Fibroblast of skin of scalp (primary cell): ENCODE measurements at regions not wholly inside any gene's neighbourhood (a gene's known extent, or its start where the extent isn't known, plus 50 kb on each side); places are given as distances from the start of the nearest gene placed in this dataset.

Experiments used
- DNase-seq: peaks from one replicate; pipeline ENCODE4 v3.0.0-alpha.2; 2013

- DNase-seq = peak; percentile 78
Observed at GRCh38 chr12:19572920-19573558, 133.7 kb downstream of the AEBP2 start.

- DNase-seq = no peak
Observed at GRCh38 chr12:19573866-19574265, 134.6 kb downstream of the AEBP2 start.

DNA sequence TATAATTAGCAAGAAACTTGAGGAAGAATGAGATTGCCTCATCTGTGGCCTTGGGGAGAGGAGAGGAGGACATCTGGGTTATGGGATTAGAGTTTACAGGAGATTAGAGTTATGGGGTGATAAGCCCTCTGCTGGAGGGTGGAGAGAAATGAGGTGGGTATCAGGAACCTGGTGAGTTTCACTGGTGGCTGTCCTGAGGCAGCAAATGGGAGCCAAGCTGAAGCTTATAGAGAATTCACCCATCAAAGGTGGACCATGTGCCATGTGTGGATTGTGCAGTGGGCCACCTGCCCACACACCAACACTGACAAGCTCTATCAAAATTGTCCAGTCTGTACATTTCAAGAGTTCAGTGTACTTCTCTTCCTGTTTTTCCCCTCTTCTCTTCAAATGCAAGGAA, 135.3 kb downstream of the AEBP2 start:
- peak; percentile 17 for DNase-seq

DNA sequence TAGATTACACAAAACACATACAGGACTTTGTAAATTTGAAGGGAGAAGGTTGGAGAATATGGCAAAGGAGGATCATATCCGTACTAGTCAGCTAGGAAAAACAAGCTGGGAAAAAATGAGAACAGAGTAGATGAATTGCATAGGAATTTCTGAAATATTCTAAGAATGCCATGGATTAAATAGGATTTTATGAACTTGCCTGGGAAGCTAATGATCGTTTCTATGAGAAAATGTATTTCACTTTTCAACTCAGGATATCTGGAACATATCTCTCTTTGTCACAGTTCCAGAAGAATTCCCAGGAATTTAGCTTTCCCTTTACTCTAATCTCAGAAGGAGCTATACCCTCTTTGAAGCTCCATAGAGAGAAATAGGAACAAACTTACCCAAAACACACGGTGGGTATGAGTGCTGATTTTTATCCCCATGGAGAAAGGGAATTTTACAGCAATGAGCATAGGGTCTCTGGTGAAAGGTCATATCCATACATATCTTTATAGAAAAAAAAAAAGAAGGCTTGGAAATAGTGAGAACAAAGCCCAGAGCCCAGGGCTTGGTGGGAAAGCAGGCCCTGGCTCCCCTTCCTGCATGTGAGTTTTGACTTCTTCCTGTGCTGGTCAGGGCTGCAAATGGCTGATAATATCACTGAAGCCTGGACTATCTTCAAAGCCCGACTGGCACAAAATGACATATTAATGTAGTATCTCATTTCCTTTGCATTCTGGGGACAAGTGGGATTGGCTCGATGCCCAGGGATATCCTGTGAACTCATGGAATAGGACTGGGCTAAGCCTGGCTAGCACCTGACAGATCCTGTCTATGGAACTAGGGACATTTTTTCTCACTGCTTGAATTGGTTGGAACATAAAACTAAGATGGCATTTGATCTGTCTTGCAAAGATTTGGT, 136.3 kb downstream of the AEBP2 start:
- peak; percentile 86 for DNase-seq

- DNase-seq = no peak
Observed at GRCh38 chr12:19576506-19577280, 137.4 kb downstream of the AEBP2 start.

GRCh38 chr12:19577281-19577530, 137.9 kb downstream of the AEBP2 start:
- no peak for DNase-seq

- DNase-seq = no peak
Observed at GRCh38 chr12:19584732-19585131, 145.4 kb downstream of the AEBP2 start.

GRCh38 chr12:19588951-19589350, 149.7 kb downstream of the AEBP2 start:
- no peak for DNase-seq

DNA sequence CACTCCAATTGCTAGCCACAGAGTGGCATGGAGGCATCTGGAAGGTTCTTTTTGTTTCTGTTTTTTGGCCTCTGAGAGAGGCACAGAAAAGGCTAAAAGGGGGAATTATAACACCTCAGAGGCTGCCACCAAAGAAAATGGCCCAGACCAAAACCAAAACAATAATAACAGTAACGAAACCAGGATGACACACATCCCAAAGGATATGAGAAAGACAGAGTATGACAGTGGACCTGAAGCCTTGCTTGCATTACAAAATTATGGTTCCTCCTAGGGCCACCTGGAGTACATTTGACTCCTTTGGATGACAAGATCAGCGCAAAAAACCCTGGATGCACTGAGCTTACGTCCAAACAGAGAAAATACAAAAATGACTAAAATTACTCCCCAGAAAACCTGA, 152.7 kb downstream of the AEBP2 start:
- no peak for DNase-seq

GRCh38 chr12:19596434-19597166, 157.3 kb downstream of the AEBP2 start:
- no peak for DNase-seq

DNA sequence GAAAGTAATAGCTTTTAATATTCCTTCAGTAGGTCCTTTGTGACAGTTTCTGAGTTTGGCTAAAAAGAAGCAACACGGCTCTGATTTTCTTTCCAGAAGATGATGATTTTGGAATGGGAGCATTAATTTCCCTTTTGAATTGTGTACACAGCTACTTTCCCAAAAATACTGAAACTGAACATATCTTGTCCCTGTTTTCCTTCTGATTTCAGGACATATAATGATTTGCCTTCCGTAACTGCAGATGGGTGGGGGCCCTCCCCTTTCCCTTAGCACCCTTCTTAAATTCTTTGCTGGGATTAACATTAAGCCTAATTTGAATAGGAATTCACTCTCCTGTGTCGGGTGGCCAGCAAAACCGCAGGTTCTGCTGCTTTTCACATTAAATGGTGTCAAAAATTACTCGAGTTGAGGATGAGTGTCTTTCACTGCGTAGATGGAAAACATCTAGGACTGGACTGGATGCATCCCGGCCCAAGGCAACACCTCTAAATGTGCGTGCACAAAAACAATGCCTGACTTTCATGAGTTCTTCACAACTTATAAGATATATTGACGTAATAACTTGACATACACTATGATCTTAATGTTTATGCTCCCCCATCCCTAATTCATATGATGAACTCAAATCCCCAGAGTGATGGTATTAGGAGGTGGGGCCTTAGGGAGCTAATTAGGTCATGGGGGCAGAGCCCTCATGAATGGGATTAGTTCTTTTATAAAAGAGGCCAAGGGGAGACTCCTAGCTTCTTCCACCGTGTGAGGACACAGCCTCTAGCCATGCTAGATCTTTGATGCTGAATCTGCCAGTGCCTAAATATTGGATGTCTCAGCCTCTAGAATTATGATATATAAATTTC, 158.1 kb downstream of the AEBP2 start:
- no peak for DNase-seq

- DNase-seq = no peak
Observed at GRCh38 chr12:19605720-19606119, 166.4 kb downstream of the AEBP2 start.

- DNase-seq = no peak
Observed at GRCh38 chr12:19608039-19608438, 168.7 kb downstream of the AEBP2 start.

GRCh38 chr12:19613051-19613535, 173.8 kb downstream of the AEBP2 start:
- no peak for DNase-seq

DNA sequence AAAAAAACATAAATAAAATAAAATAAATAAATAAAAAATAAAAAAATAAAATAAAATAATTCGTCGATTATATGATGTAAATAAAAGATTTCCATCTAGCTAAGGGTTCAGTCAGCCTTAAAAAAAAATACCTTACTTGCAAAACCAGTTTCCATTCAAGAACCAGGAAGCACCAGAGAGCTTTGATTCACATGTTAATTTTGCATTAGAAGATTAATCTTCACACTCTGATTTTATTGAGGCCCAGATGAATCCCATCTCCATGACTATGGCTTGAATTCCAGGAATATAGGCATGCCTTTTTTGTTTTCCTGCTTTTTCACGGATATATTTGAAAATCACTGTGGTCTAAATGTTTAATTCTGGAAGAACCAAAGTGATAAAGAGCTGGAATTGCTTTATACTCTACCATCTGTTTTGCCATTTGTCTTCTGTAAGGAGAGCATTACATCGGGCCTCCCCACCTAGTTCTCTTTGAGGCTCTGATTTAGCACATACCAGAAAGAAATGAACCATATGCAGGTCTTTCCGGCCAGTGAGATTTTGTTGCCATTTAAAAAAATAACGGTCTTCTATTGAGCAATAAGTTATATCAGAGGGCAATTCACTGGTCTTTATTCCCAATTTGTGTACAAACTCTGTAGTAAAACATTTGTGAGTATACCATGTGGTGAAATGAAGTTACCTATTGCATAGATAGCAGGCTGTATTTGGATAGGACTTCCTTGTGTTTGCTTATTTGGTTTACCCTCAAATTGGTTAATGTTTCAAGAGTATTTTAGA, 175.5 kb downstream of the AEBP2 start:
- no peak for DNase-seq

DNA sequence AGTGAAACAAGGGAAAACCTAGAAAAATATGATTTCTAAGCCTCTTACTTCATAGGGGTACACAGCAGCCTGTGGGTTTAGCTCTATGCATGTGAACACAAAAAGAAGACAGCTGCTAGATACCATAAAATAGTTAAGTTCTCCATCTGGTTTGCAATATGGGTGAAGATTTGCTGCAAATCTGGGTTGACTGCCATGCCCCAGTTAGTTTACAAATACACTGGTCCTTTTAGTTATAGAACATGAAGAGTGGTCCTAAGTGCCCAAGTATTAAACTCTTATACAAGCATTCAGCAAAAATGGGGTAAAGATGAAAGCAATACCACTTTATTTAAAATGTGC, 176.1 kb downstream of the AEBP2 start:
- no peak for DNase-seq

- no peak for DNase-seq
Observed at GRCh38 chr12:19616781-19617180, 177.5 kb downstream of the AEBP2 start.

DNA sequence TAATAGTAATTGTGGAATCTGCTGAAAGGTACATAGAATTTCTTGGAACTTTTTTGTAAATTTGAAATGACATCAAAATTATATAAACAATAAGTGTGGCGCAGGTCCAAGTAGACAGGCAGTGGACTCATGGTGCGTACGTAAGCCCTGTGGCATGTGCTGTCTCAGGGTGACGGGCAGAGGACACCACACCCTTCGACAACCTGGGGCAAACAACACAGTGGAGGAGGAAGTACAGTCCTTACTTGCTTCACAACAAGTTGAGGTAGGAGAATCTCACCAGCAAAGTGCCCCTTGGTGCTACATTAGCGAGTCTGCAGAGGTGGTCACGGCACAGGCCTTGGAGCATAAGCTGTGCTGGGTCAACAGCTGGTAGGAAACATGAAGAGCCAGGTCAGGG, 180.9 kb downstream of the AEBP2 start:
- DNase-seq = no peak

- DNase-seq = no peak
Observed at GRCh38 chr12:19623751-19624399, 184.6 kb downstream of the AEBP2 start.

DNA sequence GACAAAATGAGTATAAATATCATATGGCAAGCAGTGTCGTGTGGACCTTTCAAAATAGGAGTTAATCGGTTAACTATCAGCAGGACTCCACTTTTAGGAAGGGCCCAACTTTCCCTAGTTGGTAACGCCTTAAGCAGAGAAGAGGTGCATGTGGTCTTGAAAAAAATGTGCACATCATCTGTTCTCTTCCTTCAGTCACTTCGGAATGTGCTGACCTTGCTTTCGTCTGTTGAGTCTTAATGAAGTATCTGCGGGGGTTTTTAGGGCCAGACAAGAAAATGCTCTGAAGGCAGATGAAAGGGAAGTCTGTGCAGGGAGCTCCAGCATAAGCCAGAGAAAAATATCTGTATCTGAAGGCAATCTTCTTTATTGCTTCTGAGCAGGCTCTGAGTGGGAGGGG, 185.2 kb downstream of the AEBP2 start:
- DNase-seq = peak; percentile 69
